HG02943 (cell line): ENCODE measurements at regions not wholly inside any gene's neighbourhood (a gene's known extent, or its start where the extent isn't known, plus 50 kb on each side); places are given as distances from the start of the nearest gene placed in this dataset.
"Not testable (repeated sequence)": the region's sequence is repeated elsewhere in the genome, so short reads cannot be mapped to it uniquely, and the experiment has no call there.

Experiments
- ATAC-seq: cut with Tn5 transposase; IDR thresholded peaks from one replicate; pipeline ENCODE4 v1.9.1; 2021; ENCODE audit warnings: mild to moderate bottlenecking, low read depth, moderate library complexity; ENCODE audit not compliant: unreplicated experiment

DNA sequence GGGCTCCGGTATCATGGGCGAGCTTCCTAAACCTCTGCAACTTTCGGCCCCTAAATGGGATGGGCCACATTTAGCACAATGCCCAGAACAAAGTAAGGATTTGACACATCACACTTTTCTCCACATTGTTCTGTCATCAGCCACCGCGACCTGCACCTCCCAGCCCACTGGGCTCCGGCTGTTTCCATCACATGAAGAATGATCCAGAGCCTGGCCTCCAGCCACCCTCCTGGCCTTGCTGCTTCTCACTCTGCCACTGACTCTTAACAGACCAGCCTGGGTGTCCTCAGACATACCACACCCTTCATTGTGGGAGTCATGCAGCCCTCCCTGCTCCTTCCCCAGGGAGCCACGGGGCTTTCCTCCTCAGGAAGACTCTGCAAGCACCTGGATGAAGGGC lies 113.7 kb downstream of the IGLL1 start:
- ATAC-seq: no peak

- ATAC-seq: not testable (repeated sequence)
These were observed 115.3 kb downstream of the IGLL1 start for GRCh38 chr22:23464796-23465195.

- ATAC-seq: not testable (repeated sequence)
These were observed 119.5 kb downstream of the IGLL1 start for GRCh38 chr22:23460517-23461031.

DNA sequence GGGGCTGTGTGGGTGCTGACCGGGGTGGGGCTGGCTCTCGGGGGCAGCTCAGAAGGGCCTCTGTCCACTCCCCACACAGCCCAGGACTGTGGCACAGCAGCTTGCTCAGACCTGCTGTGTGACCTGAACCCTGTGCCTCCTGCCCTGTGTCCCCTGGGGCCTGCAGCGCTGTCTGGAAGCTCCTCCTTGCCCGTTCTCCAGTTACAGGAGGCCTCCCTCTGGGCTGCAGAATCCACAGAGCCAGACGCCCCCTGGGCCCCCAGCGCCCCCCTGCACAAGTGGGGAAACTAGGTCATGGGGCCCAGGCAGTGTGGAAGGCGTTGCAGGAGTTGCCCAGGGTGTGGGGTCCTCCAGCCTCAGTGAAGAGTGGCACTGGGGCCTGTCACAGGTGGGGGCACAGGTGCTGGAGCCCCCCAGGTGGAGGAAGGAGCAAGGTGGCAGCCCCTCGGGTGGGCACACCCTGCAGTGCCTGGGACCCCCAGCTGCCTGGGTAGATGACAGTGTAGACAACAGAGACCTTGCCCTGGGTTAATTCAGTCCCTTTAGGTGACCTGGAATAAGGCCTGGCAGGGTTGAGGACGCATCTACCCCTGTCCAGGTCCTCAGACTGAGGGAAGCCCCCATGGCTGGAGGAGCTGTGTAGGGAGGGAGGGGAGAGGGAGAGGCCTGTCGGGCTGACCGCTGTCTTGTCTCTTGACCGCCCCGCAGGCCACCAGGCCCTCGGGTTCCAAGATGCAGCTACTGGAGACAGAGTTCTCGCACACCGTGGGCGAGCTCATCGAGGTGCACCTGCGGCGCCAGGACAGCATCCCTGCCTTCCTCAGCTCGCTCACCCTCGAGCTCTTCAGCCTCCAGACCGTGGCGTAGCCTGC lies 120.2 kb downstream of the IGLL1 start:
- ATAC-seq: not testable (repeated sequence)

GRCh38 chr22:23458663-23459541 lies 121.2 kb downstream of the IGLL1 start:
- ATAC-seq: no peak

DNA sequence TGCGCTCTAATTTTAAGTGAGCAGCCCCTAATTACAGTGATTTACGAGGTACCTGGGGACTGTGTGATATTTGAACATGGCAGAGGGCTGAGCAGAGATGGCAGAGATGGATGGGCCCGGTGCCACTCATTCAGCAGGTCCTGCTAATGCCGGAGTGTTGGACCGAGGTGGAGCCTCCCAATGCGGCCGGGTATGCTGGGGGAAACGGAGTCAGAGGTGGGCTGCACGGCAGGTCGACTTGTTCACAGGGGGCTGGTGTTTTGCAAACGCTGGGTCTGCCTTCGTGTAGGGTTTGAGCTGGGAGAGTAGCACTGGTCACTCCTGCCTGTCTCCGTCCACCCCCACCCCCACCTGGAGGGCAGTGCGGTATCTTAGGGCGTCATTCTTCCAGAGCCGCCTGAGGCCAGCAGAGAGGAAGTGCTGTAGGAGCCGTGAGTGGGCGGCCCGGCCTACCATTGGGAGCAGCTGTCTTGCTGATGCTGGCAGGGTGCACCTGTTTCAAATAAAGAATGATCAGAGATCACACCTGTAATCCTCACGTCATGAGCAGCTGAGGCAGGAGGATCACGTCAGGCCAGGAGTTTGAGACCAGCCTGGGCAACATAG lies 122.6 kb downstream of the IGLL1 start:
- no peak for ATAC-seq

DNA sequence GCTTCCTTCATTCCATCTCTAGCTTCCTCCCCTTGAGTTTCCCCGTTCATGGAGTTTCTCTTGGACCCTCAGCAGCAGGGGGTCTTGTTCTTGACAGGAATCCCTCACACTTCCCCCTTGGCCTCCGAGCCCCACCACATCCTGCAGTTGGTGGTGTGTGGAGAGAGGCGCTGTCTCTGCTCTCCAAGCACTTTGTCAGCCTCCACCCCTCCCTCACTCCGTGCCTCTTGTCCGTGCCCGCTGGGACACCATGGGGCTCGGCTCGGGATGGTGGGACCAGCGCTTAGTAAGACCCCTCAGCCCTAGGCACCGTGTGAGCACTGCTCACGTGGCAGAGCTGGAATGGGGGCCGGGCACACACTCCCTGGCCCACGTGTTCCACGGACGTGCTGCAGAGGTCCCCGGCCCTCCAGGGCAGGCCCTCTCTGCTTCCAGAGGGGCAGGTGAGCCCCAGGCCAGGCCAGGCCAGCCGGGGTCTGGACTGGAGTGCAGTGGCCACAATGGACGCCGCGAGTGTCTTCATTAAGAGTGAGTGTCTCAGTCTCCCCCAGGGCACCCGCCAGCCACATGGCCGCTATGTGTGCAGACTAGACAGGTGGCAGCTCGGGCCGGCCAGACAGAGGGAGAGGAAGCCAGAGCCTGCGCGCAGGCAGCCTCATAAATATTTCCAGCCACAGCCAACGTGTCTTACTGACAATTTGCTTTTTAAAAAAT lies 123.3 kb downstream of the IGLL1 start:
- not testable (repeated sequence) for ATAC-seq

DNA sequence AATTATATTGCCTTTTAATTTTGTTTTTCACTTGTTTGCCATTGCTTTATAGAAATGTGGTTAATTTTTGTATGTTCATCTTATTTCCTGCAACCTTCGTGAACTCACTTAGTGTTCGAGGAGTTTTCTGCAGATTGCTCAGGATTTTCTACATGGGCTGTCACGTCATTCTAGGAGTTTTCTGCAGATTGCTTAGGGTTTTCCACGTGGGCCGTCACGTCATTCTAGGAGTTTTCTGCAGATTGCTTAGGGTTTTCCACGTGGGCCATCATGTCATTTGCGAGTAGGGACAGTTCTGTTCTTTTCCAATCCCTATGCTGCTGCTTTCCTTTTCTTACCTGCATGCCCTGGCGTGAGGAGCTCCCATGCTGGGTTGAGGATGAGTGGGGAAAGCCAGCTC lies 125.7 kb downstream of the IGLL1 start:
- ATAC-seq: not testable (repeated sequence)

DNA sequence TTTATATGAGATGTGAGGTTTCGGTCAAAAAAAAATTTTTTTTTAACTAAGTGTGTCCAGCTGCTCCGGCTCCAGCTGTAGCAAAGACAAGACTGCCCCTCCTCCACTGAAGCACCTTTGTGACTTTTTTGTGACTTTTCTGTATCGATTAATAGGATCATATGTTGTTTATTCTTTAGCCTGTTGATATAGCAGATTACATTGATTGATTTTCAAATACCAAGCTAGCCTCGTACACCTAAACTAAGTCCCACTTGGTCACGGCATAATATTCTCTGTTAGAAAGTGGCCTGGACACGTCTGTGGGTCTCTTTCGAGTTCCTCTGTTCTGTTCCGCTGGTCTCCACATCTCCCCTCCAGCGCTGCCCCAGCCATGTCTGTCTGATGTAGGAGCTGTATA lies 126.8 kb downstream of the IGLL1 start:
- ATAC-seq: no peak

- ATAC-seq: no peak
These were observed 127.7 kb downstream of the IGLL1 start for GRCh38 chr22:23452231-23453010.

DNA sequence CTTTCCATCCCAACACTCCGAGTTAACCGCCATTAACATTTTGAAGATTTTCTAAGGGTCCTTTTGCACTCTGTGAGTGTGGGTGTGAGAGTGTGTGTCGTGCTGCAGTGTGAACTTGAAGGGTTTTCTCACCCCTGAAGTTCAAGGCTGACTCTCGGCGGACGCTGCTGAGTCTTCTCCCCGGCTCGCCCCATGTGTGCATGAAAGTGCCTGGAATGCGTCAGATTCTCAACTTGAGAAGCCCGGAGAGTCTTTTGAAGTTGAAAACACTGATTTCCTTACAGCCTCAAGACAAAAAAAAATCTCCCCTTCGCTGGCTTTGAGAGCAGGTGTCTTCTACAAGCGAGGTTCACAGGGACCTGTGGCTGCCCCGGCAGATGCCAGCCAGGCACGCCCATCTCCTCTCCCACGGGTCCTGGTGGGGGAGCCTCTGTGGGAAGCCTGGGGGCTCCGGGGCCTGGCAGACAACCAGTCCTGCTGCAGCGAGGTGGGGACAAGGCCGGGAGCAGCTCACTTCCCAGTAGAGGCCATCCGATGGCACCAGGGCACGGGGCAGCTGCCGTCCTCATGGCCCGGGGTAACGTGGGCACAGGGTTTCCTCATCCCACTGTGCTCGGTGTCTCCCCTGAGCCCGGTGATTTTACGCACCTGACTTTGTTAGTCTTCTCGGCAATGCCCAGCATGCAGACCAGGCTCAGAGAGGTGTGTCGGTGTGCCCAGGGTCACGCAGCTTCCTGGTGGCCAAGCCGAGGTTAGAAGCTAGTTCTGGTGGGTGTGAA lies 128.4 kb downstream of the IGLL1 start:
- not testable (repeated sequence) for ATAC-seq

DNA sequence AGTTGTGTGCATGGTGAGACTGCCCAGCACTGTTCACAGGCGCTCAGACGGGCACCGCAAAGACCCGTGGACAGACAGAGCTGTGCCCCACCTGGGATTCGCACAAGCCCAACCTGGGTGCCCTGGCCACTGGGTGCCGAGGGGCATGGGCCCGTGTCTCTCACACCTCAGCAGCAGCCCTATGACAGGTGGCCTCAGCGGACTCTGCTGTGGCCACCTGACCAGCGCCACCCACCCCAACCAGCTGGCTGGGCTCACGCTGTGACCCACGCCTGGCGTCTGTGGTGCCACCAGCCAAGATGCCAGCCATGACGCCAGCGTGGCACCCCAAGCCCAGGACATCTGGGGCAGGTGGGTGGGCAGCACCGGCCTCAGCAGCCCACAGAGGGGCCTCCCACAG lies 129.3 kb downstream of the IGLL1 start:
- not testable (repeated sequence) for ATAC-seq

DNA sequence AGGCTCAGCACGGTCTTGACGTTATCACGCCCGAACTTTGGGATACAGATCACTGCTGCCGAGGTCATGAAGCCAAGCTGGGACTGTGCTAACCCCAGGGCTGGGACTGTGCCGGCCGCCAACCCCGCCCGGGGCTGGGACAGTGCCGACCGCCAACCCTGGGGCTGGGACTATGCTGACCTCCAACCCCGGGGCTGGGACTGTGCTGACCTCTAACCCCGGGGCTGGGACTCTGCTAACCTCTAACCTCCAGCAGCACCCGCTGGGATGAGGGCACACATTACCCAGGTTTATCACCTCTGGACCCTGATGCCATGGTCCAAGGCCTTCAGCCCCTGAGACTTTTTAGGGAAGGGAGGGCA lies 129.7 kb downstream of the IGLL1 start:
- ATAC-seq: no peak

GRCh38 chr22:23449748-23450433 lies 130.2 kb downstream of the IGLL1 start:
- ATAC-seq: not testable (repeated sequence)

DNA sequence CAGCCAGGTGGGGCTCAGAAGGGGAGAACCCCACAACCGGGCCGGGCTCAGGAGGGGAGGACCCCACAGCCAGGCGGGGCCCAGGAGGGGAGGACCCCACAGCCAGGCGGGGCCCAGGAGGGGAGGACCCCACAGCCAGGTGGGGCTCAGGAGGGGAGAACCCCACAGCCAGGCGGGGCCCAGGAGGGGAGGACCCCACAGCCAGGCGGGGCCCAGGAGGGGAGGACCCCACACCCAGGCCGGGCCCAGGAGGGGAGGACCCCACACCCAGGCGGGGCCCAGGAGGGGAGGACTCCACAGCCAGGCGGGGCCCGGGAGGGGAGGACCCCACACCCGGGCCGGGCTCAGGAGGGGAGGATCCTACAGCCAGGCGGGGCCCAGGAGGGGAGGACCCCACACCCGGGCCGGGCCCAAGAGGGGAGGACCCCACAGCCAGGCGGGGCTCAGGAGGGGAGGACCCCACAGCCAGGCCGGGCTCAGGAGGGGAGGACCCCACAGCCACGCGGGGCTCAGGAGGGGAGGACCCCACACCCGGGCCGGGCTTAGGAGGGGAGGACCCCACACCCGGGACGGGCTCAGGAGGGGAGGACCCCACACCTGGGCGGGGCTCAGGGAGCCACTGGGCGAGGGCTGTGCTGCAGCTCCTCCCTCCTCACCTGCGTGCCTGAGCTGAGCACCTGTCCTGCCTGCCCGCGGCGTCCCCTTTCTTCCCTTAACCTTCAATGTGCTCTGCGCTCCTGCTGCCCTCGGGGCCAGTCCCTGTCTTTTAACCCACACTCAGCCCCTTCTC lies 131.4 kb downstream of the IGLL1 start:
- not testable (repeated sequence) for ATAC-seq

- no peak for ATAC-seq
These were observed 133.2 kb downstream of the IGLL1 start for GRCh38 chr22:23446796-23447350.

GRCh38 chr22:23446194-23446593 lies 133.9 kb downstream of the IGLL1 start:
- not testable (repeated sequence) for ATAC-seq
